ENCODE measurements at regions not wholly inside any gene's neighbourhood (a gene's known extent, or its start where the extent isn't known, plus 50 kb on each side); places are given as distances from the start of the nearest gene placed in this dataset.

DNA sequence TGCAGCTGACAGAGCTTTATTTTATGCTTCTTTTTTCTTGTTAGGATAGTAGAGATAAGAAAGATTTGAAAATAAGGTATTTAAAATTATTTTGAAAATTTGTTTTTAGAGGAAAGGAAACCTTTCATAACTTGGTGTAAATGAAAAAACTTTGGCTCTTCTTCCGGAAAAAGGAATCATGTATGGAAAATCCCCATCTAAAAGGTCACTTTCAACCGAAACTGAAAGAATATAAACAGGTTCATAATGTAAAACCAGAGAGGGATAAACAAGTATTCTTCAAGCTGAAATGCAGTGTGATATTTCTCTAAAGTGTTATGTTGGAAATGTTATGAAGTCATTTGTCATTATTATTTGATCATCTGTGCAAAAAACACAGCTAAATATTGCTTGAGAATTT is 246.8 kb downstream of the NFKBIZ start:
- H3K4me1 ChIP-seq = no peaks in the 10 kb centered on the region
- no peaks in the 10 kb centered on the region for H3K9me3 ChIP-seq
- WGBS, 2 donors = 70 to 73% methylated on average over 2 of the region's 2 CpGs
- H3K27me3 ChIP-seq = no peaks in the 10 kb centered on the region
- H3K36me3 ChIP-seq (ENCODE audit: low read depth, missing control alignments) = no peaks in the 10 kb centered on the region
- DNase-seq = no peak
- H3K27ac ChIP-seq = no peak overlapping the region
- TF ChIP-seq, protein P1, sequence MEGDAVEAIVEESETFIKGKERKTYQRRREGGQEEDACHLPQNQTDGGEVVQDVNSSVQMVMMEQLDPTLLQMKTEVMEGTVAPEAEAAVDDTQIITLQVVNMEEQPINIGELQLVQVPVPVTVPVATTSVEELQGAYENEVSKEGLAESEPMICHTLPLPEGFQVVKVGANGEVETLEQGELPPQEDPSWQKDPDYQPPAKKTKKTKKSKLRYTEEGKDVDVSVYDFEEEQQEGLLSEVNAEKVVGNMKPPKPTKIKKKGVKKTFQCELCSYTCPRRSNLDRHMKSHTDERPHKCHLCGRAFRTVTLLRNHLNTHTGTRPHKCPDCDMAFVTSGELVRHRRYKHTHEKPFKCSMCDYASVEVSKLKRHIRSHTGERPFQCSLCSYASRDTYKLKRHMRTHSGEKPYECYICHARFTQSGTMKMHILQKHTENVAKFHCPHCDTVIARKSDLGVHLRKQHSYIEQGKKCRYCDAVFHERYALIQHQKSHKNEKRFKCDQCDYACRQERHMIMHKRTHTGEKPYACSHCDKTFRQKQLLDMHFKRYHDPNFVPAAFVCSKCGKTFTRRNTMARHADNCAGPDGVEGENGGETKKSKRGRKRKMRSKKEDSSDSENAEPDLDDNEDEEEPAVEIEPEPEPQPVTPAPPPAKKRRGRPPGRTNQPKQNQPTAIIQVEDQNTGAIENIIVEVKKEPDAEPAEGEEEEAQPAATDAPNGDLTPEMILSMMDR (IDR thresholded peaks at IDR 0.05) = no peak
- no peak for TF ChIP-seq POLR2A (IDR thresholded peaks at IDR 0.05)
- intact Hi-C loops (cut with DNase I; ENCODE audit: low total_unique reads) = no loop called here
- no peak overlapping the region for H3K4me3 ChIP-seq

DNA sequence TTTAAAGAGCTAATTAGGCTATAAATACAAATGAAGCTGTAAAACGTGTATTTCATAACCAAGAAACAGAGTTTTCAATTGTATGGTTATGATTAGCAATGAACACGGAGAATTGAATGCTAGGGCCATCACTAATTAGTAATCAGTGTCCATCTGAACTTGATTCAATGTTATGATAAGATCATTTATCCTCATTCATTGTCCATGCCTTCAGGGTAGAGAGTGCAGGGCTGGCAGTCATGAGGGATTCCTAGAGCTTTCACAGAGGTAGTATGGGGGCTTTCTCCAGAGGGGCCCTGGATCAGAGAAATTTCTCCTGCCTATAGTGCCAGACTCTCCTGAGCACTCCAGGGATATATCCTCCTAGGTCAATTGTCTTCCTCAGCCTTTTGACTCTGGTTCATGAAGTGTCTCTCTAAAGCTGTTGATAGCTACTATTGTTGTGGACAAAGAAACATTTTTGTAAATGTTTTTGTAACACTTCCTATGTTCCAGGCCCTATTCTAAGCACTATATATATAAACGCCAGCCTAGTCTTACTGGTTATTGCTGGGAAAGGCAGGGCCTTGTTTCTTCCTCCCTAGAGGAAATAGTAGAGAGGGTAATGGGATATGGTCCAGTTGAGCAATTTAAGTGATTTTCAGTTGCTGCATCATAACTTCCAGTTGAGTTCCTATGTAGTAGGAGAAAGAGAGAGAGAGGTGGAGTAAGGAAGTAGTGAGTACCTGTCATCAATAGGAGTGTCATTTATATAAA is 249.0 kb downstream of the NFKBIZ start:
- Histone ChIP-seq H3K9me3 (no peaks in the 10 kb centered on the region), H3K27ac (no peak overlapping the region), H3K27me3 (no peaks in the 10 kb centered on the region), H3K4me1 (no peaks in the 10 kb centered on the region), H3K4me3 (no peak overlapping the region), H3K36me3 (ENCODE audit: low read depth, missing control alignments) (no peaks in the 10 kb centered on the region)
- intact Hi-C loops (cut with DNase I; ENCODE audit: low total_unique reads) = no loop called here
- TF ChIP-seq, protein P1 (IDR thresholded peaks at IDR 0.05) = no peak
- no peak for TF ChIP-seq POLR2A (IDR thresholded peaks at IDR 0.05)
- WGBS, 2 donors = 82 to 87% methylated on average over 3 of the region's 3 CpGs
- DNase-seq = no peak

DNA sequence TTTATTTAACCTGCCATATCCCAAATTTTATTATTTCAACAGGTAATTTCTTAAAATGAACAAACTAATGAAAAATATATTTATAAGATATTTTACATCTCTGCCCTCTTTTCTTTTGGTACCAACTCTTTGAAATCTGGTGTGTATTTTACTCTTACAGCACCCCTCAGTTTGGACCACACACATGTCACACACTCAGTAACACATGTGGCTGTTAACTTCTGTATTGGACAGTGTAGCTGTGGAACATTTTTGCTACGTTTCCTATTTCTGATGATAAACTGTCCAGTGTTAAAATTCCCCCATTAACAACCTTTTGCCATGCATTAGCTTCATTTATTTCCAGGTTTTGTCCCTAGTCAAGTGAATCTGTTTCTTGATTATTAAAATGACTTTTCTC is 250.6 kb downstream of the NFKBIZ start:
- no peak overlapping the region for H3K4me3 ChIP-seq
- H3K9me3 ChIP-seq = no peaks in the 10 kb centered on the region
- WGBS, 2 donors = 68 to 73% methylated on average over 1 of the region's 1 CpG
- no peaks in the 10 kb centered on the region for H3K27me3 ChIP-seq
- no peaks in the 10 kb centered on the region for H3K4me1 ChIP-seq
- TF ChIP-seq POLR2A (IDR thresholded peaks at IDR 0.05) = no peak
- intact Hi-C loops (cut with DNase I; ENCODE audit: low total_unique reads) = no loop called here
- no peaks in the 10 kb centered on the region for H3K36me3 ChIP-seq (ENCODE audit: low read depth, missing control alignments)
- no peak overlapping the region for H3K27ac ChIP-seq
- DNase-seq = no peak

DNA sequence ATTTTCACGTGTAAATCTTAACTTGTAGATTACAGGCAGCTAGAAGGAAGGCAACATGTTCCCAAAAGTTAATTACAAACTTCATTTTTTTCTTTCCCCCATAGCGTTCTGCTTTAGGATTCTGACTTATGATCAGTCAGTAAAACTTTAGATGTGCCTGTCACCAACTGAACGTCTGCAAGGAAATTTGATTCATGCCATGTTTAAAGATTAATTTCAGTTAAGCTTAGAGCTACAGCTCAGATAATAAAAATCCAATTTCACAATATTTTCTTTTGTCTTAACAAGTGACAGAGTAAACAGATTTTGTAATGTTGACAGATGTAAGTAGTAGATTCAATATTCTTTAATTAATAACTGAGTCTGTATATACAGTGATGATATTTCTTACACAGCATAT is 253.1 kb downstream of the NFKBIZ start:
- TF ChIP-seq, protein P1 (IDR thresholded peaks at IDR 0.05) = no peak
- TF ChIP-seq POLR2A (IDR thresholded peaks at IDR 0.05) = no peak
- no peak for DNase-seq
- no peaks in the 10 kb centered on the region for H3K27me3 ChIP-seq
- H3K27ac ChIP-seq = no peak overlapping the region
- H3K4me3 ChIP-seq = no peak overlapping the region
- 26 to 34% methylated on average over 3 of the region's 3 CpGs for WGBS, 2 donors
- H3K9me3 ChIP-seq = no peaks in the 10 kb centered on the region
- intact Hi-C loops (cut with DNase I; ENCODE audit: low total_unique reads) = no loop called here
- H3K4me1 ChIP-seq = no peaks in the 10 kb centered on the region
- no peaks in the 10 kb centered on the region for H3K36me3 ChIP-seq (ENCODE audit: low read depth, missing control alignments)

DNA sequence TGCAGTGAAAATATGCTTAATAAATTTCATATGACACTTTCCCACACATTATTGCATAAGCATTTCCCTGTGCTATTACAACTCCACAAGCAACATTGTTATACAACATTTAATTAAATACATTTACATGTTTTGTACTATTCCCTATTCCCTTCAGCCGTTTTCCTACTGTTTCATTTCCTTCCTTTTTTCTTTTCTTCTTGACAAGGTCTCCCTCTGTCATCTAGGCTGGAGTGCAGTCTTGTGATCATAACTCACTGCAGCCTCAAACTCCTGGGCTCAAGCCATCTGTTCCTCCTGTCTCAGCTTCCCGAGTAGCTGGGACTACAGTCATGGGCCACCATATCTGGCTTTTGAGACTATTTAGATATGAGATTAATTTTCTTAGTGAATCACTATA is 254.7 kb downstream of the NFKBIZ start:
- Histone ChIP-seq H3K27ac (no peak overlapping the region), H3K4me1 (no peaks in the 10 kb centered on the region), H3K36me3 (ENCODE audit: low read depth, missing control alignments) (no peaks in the 10 kb centered on the region), H3K4me3 (no peak overlapping the region), H3K9me3 (no peaks in the 10 kb centered on the region), H3K27me3 (no peaks in the 10 kb centered on the region)
- no peak for DNase-seq
- TF ChIP-seq, protein P1 (IDR thresholded peaks at IDR 0.05) = no peak
- TF ChIP-seq POLR2A (IDR thresholded peaks at IDR 0.05) = no peak
- intact Hi-C loops (cut with DNase I; ENCODE audit: low total_unique reads) = no loop called here
- 54 to 56% methylated on average over 2 of the region's 2 CpGs for WGBS, 2 donors
